CD4-positive, alpha-beta T cell treated with Interleukin-2 at 100 ng/mL for 4 hours (primary cell): ENCODE measurements at regions not wholly inside any gene's neighbourhood (a gene's known extent, or its start where the extent isn't known, plus 50 kb on each side); places are given as distances from the start of the nearest gene placed in this dataset.
A peak's percentile ranks its signal among the peaks of the same experiment; 100 is the strongest.

Experiments used
- DNase-seq: peaks from one replicate; pipeline ENCODE4 v3.0.0-alpha.2; 2020; ENCODE audit warnings: low spot score

DNA sequence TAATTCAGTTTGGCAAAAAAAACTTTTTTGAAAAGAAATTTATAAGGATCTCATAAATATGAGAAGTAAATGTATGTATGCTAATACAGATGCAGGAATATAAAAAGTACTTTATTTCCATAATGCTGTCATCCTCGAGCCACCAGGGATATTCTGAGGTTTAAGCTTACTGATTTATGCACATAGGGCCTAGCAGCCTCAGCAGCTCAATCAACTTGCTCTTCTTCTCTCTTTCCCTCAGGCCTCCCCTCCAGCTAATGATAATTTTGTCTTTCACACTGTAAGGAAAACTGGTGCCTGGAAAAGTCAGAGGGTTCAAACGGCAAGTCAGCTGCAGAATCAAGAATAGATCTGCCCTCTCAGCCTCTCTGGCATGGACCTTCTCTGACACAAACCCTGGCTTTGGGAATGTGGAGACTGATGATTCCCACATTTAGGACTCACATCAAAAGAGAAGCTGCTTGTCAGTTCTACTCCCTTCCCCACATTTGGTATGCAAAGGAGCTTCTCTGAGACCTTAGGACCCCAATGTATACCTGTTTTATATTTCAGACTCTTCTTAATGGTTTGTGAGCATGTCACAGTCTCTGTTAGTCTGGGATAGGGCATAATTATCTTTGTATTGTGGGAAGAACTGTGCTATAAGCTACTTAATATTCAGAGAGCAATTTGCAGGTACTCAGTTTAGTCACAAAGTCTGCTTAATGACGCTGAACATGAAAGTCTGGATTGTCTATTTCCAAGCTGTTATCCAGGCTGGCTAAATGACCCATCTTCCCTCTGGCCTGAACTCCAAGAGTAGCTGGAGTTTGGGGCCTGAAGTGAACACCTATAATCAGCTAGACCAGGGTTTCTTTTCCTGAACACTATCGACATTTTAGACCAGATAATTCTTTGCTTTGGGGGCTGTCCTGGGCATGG, 52.1 kb upstream of the DIPK1A start:
- no peak for DNase-seq

DNA sequence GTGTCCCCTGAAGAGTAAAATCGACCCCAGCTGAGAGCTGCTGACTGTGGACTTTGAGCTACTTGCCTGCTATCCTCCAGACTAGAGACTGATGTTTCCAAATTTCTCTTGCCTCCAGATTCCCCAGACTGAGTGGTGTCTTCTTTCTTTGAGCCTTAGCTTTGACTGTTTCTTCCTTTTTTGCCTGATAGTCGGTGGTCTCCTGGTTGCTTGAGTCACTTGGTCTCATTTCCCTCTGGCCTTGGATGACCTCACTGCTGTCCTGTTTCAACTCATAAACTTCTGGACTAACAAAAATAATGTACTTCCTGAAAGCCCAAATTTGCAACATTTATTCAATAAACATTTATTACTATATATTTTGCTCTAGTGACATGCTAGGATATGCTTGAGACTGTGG, 52.9 kb upstream of the DIPK1A start:
- DNase-seq: no peak

DNA sequence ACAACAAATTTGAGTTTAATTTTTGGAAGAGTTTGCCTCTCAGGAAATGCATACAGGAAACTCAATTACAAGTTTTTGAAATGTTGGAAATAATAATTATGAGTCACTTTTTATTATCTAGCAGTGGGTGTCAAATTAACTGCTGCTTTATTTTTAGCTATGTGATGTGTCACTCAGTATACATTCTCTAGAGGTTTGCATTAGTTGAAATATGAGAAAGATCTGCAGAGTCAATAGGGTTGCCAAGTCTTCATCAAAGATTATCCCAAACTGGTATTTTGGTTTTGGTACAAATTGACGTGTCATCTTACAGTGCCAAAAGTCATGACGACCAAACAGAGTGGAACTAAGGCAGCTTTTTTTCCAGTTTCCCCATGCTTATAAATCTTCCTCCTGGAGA, 54.3 kb upstream of the DIPK1A start:
- DNase-seq: no peak

DNA sequence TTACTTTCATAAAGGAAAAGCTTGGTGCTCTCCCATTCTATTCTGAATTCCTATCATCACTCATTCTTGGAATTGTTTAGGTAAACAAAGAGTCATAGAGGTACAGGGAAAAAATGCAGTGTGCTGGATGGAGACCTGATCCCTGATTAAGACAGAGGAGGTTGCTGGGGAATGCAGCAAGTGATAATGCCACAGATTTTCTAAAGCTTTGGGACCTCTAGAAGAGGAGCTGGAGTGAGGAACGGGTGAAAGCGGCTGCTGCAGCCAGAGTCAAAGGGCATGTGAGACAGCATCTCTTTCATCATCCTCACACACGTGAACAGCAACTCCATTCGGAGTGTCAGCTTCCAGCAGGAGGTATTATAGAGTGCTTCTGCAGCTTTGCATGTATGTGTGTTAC, 54.9 kb upstream of the DIPK1A start:
- DNase-seq: no peak

DNA sequence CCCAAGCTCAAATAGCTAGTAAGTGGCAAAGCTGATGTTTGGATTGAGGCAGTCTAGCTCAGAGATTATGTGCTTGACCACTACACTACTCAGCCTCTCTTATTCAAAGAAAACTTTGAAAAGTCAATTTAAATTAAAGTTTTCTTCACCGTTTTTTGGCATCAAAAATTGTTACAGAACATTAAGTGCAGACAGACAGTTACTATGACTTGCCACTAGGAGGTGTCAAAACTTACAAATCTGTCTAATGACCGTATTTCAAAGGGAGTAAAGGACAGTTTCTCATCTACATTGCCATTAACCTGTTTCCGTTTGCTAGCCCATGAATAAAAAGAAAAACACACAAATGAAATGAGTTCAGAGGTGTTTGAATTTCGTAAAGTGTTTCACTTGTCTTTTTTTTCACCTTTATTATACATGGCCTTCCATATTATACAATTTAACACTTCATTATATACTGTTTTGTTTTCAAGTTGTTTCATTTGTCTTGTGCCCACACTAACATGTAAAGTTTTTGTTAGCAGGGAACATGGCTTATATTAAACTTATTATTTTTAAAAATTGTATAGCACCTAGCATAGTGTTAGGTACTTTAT, 57.4 kb upstream of the MTF2 start:
- peak; percentile 71 for DNase-seq

DNA sequence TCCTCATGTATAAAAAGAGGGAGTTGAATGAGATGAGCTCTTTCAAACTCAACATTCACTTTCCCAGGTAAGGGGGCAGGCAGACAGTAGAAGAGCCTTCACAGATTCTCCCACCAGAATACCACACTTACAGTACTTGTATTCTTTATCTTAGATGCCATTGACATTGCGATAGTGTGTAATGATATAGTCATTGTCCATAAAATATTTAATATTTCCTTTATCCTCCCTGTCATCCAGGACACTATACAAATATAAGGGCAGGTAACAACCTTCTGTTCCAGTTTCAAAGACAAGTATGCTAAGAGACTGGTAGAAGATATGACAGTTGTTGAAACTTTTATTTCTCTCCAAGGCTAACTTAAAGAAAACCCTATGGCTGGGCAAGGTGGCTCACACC, 56.5 kb upstream of the MTF2 start:
- no peak for DNase-seq

DNA sequence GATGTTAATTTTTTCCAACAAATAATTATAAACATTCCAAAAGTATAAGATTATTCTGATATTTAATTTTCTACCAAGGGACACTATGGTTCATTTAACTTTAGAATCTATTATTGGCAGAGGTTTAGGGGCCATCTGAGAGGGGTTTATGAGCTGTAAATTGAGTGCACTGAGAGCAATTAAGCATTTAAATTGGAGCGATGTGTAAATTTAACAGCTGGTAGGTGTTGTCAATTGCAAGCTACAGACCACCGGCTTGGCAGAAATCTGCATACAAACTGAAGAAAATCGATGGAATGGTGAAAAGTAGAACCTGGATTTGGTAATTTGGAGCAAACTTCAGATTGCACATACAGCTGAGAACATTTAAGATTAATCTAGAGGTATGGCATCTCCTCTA, 55.8 kb upstream of the MTF2 start:
- no peak for DNase-seq

DNA sequence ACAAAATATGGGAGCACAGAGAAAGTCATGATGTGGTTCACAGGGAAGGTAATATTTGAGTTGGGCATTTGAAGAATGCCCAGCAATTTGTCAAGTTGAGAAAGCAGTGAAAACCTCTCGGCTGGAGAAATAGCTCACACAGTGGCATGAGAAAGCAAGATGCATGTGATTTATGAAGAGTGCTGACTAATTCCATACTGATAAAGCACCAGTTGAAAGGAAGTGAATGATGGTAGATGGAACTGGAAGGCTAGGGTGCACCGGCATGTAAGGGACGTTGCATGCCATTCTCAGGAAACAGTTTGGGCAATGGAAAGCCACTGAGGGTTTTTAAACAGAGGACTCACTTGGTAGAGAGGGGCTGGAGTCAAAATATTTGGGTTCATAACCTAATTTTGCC, 53.5 kb upstream of the MTF2 start:
- DNase-seq: no peak

DNA sequence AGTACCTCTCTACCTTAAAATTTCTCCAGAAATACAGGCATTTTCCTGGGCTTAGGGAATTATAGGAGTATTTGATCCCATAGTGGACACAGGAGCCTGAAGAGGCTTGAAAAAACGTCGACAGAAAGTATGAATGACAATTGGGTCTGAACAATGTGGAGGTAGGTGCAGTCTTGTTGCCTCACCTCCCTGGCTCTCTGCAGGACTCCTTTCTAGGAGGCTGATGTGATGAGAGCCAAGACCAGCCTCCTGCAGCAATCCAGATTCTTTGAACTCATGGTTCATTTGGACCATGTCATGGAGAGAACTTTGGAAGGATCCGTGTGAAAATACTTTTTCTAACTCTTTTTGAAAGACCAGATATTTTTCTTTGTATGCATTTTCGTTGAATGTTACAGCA, 50.5 kb upstream of the MTF2 start:
- DNase-seq: no peak
